Stimulated activated CD8-positive, alpha-beta memory T cell treated with anti-CD3 and anti-CD28 coated beads, Interleukin-12 subunit alpha, Interleukin-12 subunit beta, amount 100 ng/mL, for 4 hours (primary cell): ENCODE measurements at regions not wholly inside any gene's neighbourhood (a gene's known extent, or its start where the extent isn't known, plus 50 kb on each side); places are given as distances from the start of the nearest gene placed in this dataset.

ENCODE experiments used
- DNase-seq: peaks from one replicate; pipeline ENCODE4 v3.0.0-alpha.2; 2020; ENCODE audit warnings: low read depth

DNA sequence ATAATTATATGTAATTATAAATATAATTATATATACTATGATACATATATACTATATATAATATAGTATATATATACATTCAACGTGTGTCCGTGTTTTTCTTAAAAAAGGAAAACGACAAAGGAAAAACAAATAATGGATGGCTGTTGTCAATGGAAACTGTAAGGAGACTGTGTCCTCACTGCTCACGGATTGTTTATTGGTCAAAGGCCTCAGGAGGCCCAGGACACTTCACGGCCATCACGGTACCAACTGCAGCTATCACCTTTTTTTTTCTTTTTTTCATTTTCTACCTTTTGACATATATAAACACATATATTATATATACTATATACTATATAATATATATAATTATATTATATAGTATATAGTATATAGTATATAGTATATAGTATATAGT is 113.4 kb downstream of the SPTSSA start:
- DNase-seq = no peak

DNA sequence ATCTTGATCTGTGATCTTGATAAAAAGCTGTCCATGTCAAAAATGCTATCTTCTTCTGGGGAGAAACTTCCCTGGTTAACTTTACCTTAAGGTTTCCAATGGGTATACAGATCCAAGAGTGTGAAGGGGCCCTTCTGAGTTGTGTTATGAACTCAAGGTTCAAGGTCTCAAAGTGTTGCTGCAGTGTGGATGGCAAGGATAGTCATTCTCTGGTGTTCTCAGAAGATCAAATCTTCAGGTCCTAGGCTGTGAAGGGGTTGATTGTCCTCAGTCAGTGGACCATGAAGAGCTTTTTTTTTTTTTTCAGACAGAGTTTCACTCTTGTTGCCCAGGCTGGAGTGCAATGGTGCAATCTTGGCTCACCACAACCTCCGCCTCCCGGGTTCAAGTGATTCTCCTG is 114.4 kb downstream of the SPTSSA start:
- DNase-seq = no peak

DNA sequence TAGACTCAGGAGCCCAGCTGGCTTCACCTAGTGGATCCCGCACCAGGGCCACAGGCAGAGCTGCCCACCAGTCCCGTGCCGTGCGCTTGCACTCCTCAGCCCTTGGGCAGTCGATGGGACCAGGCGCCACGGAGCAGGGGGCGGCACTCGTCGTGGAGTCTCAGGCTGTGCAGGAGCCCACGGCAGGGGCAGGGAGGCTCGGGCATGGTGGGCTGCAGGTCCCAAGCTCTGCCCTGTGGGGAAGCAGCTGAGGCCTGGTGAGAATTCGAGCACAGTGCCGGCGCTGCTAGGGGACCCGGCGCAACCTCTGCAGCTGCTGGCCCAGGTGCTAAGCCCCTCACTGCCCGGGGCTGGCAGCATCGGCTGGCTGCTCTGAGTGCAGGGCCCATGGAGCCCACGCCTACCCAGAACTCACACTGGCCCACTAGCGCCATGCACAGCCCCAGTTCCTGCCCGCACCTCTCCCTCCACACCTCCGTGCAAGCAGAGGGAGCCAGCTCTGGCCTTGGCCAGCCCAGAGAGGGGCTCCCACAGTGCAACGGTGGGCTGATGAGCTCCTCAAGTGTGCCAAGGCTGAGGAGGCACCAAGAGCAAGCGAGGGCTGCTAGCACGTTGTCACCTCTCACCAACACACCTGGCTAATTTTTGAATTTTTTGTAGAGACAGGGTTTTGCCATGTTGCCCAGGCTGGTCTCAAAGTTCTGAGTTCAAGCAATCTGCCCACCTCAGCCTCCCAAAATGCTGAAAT is 116.1 kb downstream of the SPTSSA start:
- DNase-seq = no peak

DNA sequence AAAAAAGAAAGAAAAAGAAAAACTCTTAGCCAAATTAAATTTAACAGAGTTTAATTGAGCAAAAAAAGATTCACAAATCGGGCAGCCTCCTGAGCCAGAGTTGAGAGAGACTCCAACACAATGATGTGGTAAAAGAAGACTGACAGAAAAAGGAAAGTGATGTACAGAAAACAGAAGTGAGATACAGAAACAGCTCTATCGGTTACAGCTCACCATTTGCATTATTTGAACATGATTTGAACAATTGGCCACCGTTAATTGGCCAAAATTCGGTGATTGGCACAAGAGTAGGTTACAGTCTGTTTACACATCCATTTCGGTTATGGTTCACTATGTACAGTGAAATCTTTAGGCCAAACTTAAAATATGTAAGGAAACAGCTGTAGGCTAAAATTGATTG is 117.7 kb downstream of the SPTSSA start:
- DNase-seq = no peak

DNA sequence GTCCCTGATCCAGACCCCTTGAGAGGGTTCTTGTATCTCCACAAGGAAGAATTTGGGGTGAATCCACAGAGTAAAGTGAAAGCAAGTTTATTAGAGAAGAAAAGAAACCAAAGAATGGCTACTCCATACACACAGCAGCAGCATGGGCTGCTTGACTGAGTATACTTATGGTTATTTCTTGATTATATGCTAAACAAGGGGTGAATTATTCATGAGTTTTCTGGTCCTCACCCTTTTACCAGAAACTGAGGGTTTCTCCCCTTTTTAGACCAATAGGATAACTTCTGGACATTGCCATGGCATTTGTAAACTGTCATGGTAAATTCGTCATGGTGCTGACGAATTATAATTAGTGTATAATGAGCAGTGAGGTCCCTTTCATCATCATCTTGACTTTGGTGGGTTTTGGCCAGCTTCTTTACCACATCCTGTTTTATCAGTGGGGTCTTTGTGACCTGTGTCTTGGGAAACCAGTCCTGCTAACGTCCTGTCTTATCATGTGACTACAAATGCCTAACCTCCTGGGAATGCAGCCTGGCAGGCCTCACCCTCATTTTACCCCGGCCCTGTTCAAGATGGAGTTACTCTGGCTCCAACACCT is 121.9 kb downstream of the SPTSSA start:
- DNase-seq = no peak

DNA sequence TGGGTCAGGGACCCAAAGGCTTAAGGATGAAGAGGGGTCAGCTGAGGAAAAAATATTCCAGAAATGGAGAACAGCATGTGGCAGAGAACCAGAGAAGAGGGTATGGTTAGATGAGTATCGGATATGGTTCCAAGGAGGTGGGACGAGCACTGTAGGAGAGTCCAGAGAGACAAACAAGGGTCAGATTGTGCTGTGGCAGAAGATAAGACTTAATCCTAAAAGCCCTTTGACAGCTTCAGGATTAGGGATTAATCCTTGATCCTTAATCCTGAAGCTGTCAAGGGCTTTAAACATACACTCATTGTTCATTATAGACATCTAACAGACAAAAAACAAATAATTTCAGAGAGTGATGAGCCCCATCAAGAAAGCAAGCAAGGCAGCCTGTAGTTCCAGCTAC is 124.0 kb downstream of the SPTSSA start:
- DNase-seq = no peak

DNA sequence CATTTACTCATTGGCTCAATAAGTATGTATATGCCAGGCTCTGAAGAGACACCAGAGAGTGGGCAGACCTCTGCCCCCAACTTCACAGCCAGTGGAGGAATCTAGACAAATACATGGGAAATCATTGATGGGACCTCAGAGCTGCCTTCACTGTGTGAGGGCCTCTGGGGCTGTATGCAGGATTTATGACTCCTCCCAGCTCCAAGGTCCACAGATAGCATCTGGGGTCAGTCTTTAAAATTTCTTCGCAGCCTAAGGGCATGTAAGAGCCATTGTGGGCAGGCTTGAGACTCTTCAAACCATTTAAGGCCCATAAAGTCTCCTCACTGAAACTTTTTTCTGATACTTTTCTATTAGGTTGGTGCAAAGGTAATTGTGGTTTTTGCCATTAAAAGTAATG is 125.5 kb downstream of the SPTSSA start:
- no peak for DNase-seq

DNA sequence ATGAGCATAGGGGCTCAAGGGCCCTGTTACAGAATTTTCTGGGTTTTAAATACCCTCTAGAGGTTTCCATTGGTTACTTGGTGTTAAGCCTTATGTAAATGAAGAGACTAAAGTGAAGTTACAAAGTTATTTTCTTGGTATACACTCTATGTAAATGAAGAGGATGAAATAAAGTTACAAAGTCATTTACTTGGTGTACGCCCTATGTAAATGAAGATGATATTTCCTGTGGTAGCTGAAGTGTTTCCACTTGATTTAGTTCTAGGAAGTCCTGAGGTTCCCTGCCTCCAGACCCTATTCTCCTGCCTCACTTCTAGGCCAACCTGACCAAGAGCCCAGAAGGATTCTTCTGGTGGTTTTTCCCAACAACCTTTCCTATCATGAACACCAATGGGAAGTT is 126.1 kb downstream of the SPTSSA start:
- no peak for DNase-seq

DNA sequence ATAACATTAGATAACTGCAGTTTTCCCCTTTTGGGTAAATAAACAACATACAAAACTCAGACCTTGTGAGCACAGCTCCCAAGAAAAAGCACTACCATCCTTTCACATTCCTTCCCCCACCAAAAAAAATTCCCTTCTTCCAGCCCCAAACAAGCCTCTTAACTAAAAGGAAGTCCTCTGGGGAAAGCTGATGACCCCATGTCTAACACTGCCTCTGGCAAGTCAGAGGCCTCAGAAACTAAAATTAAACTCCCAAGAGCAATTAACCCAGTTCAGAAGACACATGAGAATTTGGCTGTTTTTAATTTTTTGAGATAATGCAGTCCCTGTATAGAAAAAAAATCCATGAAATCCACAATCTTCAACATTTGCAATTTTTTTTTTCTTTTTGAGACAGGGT is 127.7 kb downstream of the SPTSSA start:
- DNase-seq = no peak

DNA sequence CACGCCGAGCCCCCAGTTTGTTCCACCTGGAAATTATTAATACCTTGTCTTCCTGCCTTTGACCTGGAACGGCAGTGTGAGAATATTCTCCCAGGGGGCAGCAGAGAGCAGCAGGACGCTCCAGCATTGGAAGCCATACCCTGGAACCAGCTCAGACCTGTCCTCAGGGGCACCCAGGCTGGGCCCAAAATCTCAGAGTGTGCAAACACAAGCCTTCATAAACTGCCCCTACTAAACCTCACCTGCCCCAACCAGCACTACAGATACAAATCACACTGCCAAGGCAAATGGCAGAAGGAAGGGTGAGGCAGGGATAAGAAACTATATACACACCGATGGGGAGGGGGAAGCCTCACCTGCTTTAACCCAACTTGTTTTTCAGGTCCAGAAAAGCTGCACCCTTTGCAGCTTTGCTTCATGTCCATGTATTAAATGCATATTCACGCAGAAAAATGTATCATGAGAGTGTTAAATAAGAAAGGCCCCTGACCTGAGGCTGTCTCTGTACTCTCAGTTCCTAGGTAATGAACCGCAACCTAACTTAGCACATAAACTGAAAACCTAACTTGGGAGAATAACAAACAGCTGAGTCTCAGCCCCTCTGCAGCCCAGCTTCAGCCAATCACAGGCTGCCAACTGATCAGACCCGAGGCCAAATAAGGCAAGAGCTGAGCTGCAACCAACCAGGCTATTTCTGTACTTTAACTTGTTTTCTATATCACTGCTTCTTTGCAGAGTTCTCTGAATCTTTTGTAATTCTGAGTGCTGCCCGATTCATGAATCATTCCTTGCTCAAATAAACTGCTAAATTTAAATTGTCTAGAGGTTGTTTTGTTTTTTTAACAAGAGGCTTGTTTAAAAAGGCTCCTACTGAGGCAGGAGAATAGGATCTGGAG is 130.1 kb downstream of the SPTSSA start:
- no peak for DNase-seq

DNA sequence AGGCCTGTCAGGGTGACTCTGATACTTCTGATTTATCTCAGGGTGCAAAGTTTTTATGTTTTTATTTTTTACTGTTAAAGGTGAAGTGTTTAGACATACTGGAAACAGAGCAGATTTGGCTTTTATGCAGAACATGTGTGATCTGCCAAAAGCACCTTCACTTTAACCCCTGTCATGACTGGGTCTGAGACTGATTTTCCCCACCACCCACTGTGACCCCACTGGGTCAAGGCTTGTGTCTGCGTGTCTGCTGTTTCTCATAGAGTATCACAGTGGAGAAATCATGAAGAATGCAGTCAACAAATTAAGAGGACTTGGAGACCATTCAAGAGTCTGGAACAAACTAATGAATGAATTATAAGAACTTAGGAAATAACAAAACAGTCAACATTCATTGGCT is 131.2 kb downstream of the SPTSSA start:
- DNase-seq = no peak

DNA sequence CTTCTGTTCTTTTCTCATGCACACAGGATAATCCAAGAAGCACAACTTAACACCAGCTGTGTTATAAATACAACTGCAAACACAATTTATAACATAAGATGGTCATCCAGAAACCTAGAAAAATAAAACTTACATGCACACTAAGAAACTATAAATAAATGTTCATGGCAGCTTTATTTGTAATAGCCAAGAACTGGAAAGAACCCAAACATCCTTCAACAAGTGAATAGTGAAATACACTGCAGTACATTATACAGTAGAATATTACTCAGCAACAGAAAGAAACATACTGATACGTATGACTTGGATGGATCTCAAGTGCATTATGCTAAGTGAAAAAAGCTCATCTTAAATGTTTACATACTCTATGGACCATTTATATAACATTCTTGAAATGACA is 132.7 kb downstream of the SPTSSA start:
- DNase-seq = no peak

DNA sequence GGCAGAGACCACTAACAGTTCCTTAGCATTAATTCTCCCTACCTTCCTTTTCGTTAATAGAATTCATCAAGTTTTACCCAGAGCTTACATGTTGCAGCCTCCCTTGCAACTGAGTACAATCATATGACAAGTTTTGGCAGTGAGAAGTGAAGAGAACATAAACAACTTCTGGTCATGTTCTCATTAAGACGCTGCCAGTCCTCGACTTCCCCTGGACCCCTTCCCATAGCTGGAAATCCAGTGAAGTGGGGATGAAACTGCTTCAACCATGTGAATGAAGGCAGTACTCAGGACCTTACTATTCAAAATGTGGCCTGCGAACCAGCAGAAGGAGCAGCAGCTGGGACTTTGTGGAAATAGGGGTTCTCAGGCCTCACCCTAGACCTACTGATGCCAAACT is 133.9 kb downstream of the SPTSSA start:
- no peak for DNase-seq

DNA sequence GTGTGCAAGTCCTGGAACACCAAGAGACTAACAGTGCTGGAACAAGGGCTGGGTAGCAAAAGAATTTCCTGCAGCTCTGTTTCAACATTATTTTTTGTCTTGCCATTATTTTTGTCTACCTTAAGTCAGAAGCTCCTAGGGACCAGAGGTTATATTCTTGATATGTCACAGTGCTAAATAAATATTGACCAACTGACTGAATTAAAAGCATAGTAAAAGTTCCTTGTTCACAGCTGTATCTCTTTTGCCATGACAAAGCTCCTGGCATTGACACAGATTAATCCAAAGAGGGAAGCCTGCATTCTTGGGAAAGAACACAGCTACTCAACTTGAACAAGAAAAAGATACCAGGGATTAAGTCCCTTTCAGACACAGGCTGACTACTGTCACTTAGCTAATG is 136.5 kb downstream of the SPTSSA start:
- DNase-seq = no peak

DNA sequence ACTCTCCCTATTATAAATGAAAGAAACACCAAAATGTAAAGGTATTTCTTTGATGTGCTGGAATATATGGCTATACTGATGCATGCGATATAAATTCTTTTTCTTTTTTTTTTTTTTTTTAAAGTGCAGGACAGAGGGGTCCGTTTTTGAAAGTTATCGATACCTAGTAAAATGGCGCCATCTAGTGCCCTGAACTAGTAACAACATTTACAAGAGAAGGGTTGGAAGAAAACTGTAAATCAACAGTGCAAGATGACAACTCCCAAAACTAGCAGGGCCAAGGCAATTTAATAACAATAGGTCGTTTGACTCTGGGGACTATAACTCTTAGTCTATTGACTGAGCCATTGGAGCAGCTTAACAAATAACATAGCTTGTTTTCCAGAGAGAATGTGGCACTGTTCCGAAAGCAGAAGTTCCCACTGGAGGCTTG is 137.7 kb downstream of the SPTSSA start:
- no peak for DNase-seq

DNA sequence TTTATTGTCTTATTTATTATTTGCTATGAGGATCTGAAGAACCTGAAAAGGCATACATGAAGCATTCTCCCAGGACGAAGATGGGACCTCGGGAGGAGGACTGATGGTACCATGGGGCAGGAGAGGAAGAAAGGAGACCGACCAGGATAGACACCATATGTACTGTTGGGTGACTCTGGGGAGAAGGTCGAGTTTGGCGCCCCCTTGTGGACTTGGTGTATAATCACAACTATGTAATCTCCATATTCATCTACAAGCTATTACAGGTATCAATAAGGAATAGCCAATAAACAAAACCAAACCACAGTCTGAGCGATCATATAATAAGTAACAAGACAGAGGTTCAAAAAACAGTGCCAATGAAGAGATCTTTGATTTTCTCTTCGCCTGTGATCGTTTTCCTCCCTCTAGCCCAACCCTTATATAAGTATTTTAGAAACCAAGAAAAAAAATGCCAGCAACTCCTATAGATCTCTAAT is 139.1 kb downstream of the SPTSSA start:
- peak; percentile 25 for DNase-seq

DNA sequence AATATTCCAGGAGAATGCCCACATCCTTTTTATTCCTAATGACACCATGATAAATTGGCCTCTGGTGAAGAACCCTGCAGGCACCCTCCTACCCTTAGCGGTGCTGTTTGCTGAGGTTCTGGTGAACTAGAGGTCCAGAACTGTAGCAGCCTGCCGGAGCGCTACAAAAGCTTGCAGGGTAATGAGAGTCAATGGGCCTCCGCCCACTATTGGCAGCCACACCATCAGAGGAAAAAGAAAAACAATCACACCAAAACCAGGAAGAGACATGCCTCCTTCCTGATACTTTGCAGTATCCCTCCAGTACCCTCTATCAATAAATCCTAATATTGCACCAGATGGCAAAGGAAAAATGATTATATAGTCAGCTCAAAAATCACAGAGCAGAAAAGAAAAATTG is 142.9 kb downstream of the SPTSSA start:
- DNase-seq = no peak

DNA sequence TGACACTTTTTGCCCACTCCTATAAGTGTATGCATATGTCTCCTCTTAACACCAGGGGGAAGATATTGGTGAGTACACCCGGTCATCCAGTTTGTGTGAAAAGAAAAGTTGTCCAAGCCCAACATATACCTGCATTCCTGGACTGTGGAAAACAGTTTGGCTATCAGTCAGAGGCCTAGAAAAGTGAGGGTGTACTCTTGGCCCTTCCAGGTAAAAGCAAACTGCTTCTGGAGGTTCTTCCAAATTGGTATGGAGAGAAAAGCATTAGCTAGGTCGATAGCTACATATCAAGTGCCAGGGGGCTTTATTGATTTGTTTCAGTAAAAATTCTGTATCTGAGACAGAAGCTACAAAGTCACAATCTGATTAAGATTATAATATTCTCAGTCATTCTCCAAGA is 144.0 kb downstream of the SPTSSA start:
- no peak for DNase-seq

DNA sequence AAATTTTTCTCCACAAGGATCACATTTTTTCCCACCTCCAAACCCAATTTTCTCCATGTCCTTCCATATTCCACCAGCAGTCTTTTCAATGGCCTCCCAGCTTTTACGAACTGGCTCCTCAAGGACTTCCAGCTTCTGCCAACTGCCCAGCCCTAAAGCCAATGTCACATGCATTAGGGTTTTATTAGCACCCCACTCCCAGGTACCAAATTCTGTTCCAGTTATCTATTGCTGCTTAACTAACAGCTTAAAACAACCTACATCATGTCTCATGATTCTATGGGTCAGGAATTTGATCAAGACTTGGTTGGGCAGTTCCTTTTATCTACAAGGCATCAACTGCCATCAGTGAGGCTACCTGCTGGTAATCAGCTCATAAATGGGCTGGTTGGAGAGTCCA is 151.3 kb downstream of the SPTSSA start:
- DNase-seq = no peak

DNA sequence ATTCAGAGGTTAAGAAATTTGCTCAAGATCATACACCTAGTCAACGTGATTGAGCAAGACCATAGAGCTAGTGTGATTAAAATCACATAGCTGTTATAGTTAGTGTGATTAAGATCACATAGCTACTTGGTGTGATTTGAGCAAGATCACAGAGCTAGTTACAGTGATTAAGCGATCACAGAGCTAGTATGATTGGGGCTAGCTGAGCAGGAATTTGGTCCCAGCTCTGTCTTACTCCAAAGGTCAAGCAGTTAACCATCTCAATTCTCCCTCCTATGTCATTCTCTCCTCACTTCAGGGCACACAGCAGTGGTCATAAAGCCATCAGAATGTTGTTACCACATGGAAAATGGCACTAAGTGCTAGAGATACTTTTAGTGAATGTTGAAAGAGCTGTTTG is 158.2 kb downstream of the SPTSSA start:
- DNase-seq = no peak

DNA sequence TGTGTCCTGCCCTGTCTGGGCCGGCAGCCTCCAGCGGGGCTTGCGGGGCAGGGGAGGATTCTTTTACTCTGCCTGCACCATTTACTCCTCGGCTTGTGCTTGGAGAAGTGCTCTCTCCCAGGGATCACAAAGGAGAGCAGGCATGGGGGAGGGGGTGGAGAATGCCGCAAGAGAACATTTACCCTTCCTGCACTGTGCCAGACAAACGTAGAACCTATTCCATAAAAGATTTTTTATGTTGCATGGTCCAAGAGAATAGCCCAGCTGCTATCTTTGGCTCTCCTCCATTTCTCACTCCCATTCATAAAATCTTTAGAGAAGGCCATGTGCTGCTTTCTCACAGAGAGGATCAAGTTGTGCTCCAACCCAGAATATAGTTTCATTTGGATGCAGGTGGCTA is 159.4 kb downstream of the SPTSSA start:
- no peak for DNase-seq

DNA sequence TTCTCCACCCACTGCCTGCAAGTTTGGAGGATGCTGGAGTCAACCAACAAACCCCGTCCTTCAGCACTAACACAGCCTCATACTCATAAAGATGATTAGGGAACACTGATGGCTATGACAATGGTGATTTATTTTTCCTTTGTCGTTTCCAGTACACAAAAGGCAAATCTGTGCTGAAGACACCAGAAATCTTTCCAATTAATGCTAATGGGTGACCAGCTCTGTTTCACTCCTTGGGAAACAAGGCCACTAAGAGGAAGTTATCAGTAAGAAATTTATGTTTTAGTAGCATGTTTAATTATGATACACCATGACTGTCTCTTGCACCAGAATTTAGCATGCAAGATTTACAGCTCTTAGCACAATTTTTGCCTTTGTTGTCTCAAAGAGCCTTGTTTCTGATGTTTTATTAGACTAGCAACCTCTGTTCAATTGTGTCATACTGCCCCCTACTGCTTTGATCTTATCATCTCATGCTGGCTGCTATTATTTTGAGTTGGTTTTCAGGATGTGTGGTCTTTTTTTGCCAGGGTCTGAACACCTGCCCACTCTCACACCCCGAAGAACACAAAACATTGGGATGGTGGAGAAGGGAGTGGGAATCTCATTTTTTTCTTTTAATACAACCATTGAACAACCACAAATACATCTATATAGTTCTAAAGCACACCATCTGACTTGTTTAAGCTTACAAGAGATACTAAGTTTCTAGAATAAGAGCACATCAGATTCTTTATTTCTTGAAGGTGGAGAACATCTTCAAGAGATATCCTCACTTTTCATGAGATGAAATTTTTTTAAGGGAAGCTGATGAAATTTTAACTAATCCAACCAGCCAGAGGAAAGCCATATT is 160.9 kb downstream of the SPTSSA start:
- no peak for DNase-seq
